Fibroblast of lung (primary cell): ENCODE measurements at regions not wholly inside any gene's neighbourhood (a gene's known extent, or its start where the extent isn't known, plus 50 kb on each side); places are given as distances from the start of the nearest gene placed in this dataset.

Source experiments
- DNase-seq, 2 donors: peaks; one replicate each; pipeline versions ENCODE4 v3.0.0 to v3.0.0-alpha.2; 2010; ENCODE audit warnings: low read depth in 2 of 2
- H2AFZ ChIP-seq: 2 replicates; pipeline ENCODE4 v1.5.1; 2012; ENCODE audit warnings: low read length, control low read depth, inconsistent platforms
- H3K27ac ChIP-seq: 2 replicates; pipeline ENCODE4 v1.5.1; 2011; ENCODE audit warnings: low read length, control low read depth; ENCODE audit not compliant: insufficient read depth
- H3K27me3 ChIP-seq: 2 replicates; pipeline ENCODE4 v1.5.1; 2011; ENCODE audit warnings: mild to moderate bottlenecking, low read length; ENCODE audit not compliant: control insufficient read depth, insufficient read depth
- H3K36me3 ChIP-seq: 2 replicates; pipeline ENCODE4 v1.5.1; 2011; ENCODE audit warnings: low read length; ENCODE audit not compliant: control insufficient read depth, insufficient read depth
- H3K4me1 ChIP-seq: 2 replicates; pipeline ENCODE4 v1.5.1; 2011; ENCODE audit warnings: low read length; ENCODE audit not compliant: control insufficient read depth, insufficient read depth; ENCODE audit errors: extremely low read depth
- H3K4me2 ChIP-seq: 2 replicates; pipeline ENCODE4 v1.5.1; 2011; ENCODE audit warnings: low read length, control low read depth; ENCODE audit not compliant: insufficient read depth; ENCODE audit errors: extremely low read depth
- H3K4me3 ChIP-seq, 4 experiments: fragments of 200-600 bp in 1 of 4; sonication (generic) in 1 of 4; replicated peaks in 1 of 4; 2 replicates each; pipeline ENCODE4 v1.5.1; 2011 to 2016; ENCODE audit warnings: low read length in 4 of 4, low read depth in 3 of 4, mild to moderate bottlenecking in 3 of 4, control low read depth in 2 of 4, inconsistent platforms in 1 of 4, mixed read lengths in 1 of 4; ENCODE audit not compliant: insufficient read depth in 1 of 4; ENCODE audit errors: control extremely low read depth in 1 of 4
- H3K79me2 ChIP-seq: 2 replicates; pipeline ENCODE4 v1.5.1; 2012; ENCODE audit warnings: mild to moderate bottlenecking, low read length, inconsistent platforms; ENCODE audit not compliant: control insufficient read depth, insufficient read depth
- H3K9ac ChIP-seq: 2 replicates; pipeline ENCODE4 v1.5.1; 2011; ENCODE audit warnings: mild to moderate bottlenecking, low read length, control low read depth; ENCODE audit not compliant: insufficient read depth
- H3K9me3 ChIP-seq: 2 replicates; pipeline ENCODE4 v1.5.1; 2012; ENCODE audit warnings: low read depth, low read length; ENCODE audit not compliant: control insufficient read depth, insufficient read depth
- H4K20me1 ChIP-seq: 2 replicates; pipeline ENCODE4 v1.5.1; 2011; ENCODE audit warnings: low read length; ENCODE audit not compliant: control insufficient read depth, insufficient read depth; ENCODE audit errors: extremely low read depth
- CTCF ChIP-seq, 2 donors: IDR thresholded peaks in 1 of 2; conservative IDR thresholded peaks in 1 of 2; 1 replicate in 1 of 2; 2 replicates in 1 of 2; pipeline ENCODE4 v1.5.1; 2011 to 2012; ENCODE audit warnings: low read length in 2 of 2, control low read depth in 1 of 2, inconsistent platforms in 1 of 2, low read depth in 1 of 2, mild to moderate bottlenecking in 1 of 2
- EZH2 ChIP-seq: IDR thresholded peaks from 2 replicates; pipeline ENCODE4 v1.5.1; 2012; ENCODE audit warnings: low read length, control low read depth, mild to moderate bottlenecking; ENCODE audit errors: missing control alignments

- TF ChIP-seq CTCF (conservative IDR thresholded peaks at IDR 0.05 in 1 of 2, IDR thresholded peaks at IDR 0.05 in 1 of 2; ENCODE audit: low read depth in 1 of 2, low read length in 2 of 2): no peak
- TF ChIP-seq EZH2: no peak
- no peak overlapping the region for H2AFZ ChIP-seq
- no peaks in the 10 kb centered on the region for H3K27me3 ChIP-seq
- no peaks in the 10 kb centered on the region for H3K4me1 ChIP-seq
- no peak overlapping the region for H3K27ac ChIP-seq
- no peaks in the 10 kb centered on the region for H3K79me2 ChIP-seq
- H4K20me1 ChIP-seq: no peaks in the 10 kb centered on the region
- no peak overlapping the region for H3K9ac ChIP-seq
- no peaks in the 10 kb centered on the region for H3K9me3 ChIP-seq
- no peak overlapping the region for H3K4me3 ChIP-seq
- H3K36me3 ChIP-seq: no peaks in the 10 kb centered on the region
- no peak overlapping the region for H3K4me2 ChIP-seq
- DNase-seq: no peak
These were observed 141.5 kb downstream of the ZMAT3 start for GRCh38 chr3:178930116-178930515.

- no peak for DNase-seq
- Histone ChIP-seq H3K36me3 (no peaks in the 10 kb centered on the region), H3K27ac (no peak overlapping the region), H3K4me1 (no peaks in the 10 kb centered on the region), H3K9ac (no peak overlapping the region), H3K9me3 (no peaks in the 10 kb centered on the region), H2AFZ (no peak overlapping the region), H3K4me2 (no peak overlapping the region), H3K4me3 (no peak overlapping the region), H3K79me2 (no peaks in the 10 kb centered on the region), H3K27me3 (no peaks in the 10 kb centered on the region), H4K20me1 (no peaks in the 10 kb centered on the region)
- TF ChIP-seq CTCF (conservative IDR thresholded peaks at IDR 0.05 in 1 of 2, IDR thresholded peaks at IDR 0.05 in 1 of 2; ENCODE audit: low read depth in 1 of 2, low read length in 2 of 2) (no peak), EZH2 (no peak)
These were observed 155.4 kb downstream of the ZMAT3 start for GRCh38 chr3:178916223-178916622.

- no peak overlapping the region for H3K4me3 ChIP-seq
- TF ChIP-seq CTCF (conservative IDR thresholded peaks at IDR 0.05 in 1 of 2, IDR thresholded peaks at IDR 0.05 in 1 of 2; ENCODE audit: low read depth in 1 of 2, low read length in 2 of 2) (no peak), EZH2 (no peak)
- H3K79me2 ChIP-seq: no peaks in the 10 kb centered on the region
- no peaks in the 10 kb centered on the region for H3K4me1 ChIP-seq
- H3K9me3 ChIP-seq: no peaks in the 10 kb centered on the region
- H3K4me2 ChIP-seq: no peak overlapping the region
- H4K20me1 ChIP-seq: no peaks in the 10 kb centered on the region
- no peak overlapping the region for H2AFZ ChIP-seq
- no peak overlapping the region for H3K9ac ChIP-seq
- no peaks in the 10 kb centered on the region for H3K27me3 ChIP-seq
- no peak overlapping the region for H3K27ac ChIP-seq
- H3K36me3 ChIP-seq: no peaks in the 10 kb centered on the region
- no peak for DNase-seq
These were observed 156.2 kb downstream of the ZMAT3 start for GRCh38 chr3:178915365-178915764.
